ENCODE measurements at regions not wholly inside any gene's neighbourhood (a gene's known extent, or its start where the extent isn't known, plus 50 kb on each side); places are given as distances from the start of the nearest gene placed in this dataset.

GRCh38 chr11:91178366-91178765 is 955.5 kb upstream of the CHORDC1 start:
- no peak for DNase-seq
- in situ Hi-C loops (cut with MboI; ENCODE audit: low pct_unique_long_range_greater_than_20kb, low sequenced_read_pairs), result no loop called here

GRCh38 chr11:91174734-91175133 is 951.9 kb upstream of the CHORDC1 start:
- in situ Hi-C loops (cut with MboI; ENCODE audit: low pct_unique_long_range_greater_than_20kb, low sequenced_read_pairs), result no loop called here
- no peak for DNase-seq

- DNase-seq, result no peak
- in situ Hi-C loops (cut with MboI; ENCODE audit: low pct_unique_long_range_greater_than_20kb, low sequenced_read_pairs), result no loop called here
Observed at GRCh38 chr11:91174193-91174592, 951.3 kb upstream of the CHORDC1 start.

DNA sequence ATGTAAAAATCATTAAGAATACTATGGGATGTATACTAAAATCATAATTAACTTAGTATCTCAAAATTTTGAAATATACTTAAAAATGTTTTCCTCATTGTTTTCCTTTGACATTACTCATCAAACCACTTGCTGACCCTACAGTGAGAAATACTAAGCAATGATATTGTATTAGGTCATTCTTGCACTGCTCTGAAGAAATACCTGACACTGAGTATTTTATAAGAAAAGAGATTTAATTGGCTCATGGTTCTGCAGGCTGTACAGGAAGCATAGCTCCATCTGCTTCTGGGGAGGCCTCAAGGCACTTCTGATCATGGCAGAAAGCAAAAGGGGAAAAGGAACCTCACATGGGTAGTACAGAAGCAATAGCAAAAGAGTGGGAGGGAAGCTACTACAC is 950.9 kb upstream of the CHORDC1 start:
- DNase-seq, result no peak
- in situ Hi-C loops (cut with MboI; ENCODE audit: low pct_unique_long_range_greater_than_20kb, low sequenced_read_pairs), result no loop called here

GRCh38 chr11:91170711-91171110 is 947.9 kb upstream of the CHORDC1 start:
- in situ Hi-C loops (cut with MboI; ENCODE audit: low pct_unique_long_range_greater_than_20kb, low sequenced_read_pairs), result no loop called here
- DNase-seq, result no peak

GRCh38 chr11:91164452-91164822 is 941.6 kb upstream of the CHORDC1 start:
- in situ Hi-C loops (cut with MboI; ENCODE audit: low pct_unique_long_range_greater_than_20kb, low sequenced_read_pairs), result no loop called here
- DNase-seq, result no peak

GRCh38 chr11:91163619-91164451 is 941.0 kb upstream of the CHORDC1 start:
- DNase-seq, result no peak
- in situ Hi-C loops (cut with MboI; ENCODE audit: low pct_unique_long_range_greater_than_20kb, low sequenced_read_pairs), result no loop called here

GRCh38 chr11:91160661-91161060 is 937.8 kb upstream of the CHORDC1 start:
- in situ Hi-C loops (cut with MboI; ENCODE audit: low pct_unique_long_range_greater_than_20kb, low sequenced_read_pairs), result no loop called here

DNA sequence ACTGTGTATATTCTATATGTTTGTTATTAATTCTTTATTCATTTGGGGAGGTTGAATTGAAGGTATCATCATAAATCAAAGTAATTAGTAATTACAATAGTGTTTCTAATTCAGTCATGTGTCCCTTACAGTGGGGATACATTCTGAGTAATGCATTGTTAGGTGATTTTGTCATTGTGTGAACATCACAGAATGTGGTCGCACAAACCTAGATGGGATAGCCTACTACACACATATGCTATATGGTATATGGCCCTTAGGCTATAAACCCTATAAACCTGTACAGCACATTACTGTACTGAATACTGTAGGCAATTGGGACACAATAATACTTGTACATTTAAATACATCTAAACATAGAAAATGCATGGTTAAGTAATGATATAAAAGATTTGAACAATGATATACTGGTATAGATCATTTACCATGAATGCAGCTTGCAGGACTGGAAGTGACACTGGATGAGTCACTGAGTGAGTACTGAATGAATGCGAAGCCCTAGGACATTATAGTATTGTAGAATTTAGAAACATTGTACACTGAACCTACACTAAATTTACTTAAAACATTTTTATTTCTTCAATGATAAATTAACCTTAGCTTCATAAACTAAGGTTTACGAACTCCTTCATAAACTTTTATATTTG is 936.2 kb upstream of the CHORDC1 start:
- in situ Hi-C loops (cut with MboI; ENCODE audit: low pct_unique_long_range_greater_than_20kb, low sequenced_read_pairs), result no loop called here
- DNase-seq, result no peak

More at GRCh38 chr11:91160661-91161060, 937.8 kb upstream of the CHORDC1 start:
- DNase-seq, result no peak

DNA sequence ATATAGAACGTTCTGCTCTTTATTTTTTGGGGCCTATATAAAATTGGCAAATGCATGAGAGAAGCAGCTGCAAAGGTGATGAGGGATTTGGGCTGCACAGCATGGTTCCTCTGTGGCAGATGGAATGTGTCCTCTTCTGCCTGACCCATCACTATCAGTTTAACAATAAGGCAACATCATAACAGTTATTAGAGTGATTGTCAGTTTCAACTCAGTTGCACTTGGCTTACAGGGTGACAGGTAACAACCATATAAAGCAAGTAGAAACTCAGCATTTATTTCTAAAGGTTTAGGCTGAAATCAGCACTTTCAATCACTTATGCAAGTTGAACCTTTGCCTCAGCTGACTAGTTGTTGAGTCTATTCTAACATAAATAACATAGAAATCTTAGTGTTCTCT is 935.4 kb upstream of the CHORDC1 start:
- in situ Hi-C loops (cut with MboI; ENCODE audit: low pct_unique_long_range_greater_than_20kb, low sequenced_read_pairs), result no loop called here
- no peak for DNase-seq

- no peak for DNase-seq
- in situ Hi-C loops (cut with MboI; ENCODE audit: low pct_unique_long_range_greater_than_20kb, low sequenced_read_pairs), result no loop called here
Observed at GRCh38 chr11:91156041-91156440, 933.2 kb upstream of the CHORDC1 start.

DNA sequence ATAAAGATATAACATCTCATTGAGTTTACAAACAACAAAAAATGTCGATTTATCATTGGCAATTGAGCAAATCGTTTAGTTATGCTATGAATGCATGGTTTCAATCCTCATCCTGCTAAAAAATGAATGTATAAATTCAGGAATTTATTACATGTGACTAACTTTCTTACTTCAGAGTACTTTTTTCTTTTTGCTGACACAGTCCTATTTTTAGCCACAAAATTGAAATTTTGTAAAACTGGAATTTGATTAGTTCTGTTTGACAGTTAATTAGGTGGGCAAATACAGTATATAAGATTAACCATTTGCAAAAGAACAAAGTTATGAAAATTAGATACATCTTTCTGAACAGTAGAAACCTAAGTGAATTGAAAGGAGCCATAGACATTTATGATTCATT is 925.0 kb upstream of the CHORDC1 start:
- DNase-seq, result no peak
- in situ Hi-C loops (cut with MboI; ENCODE audit: low pct_unique_long_range_greater_than_20kb, low sequenced_read_pairs), result no loop called here

- in situ Hi-C loops (cut with MboI; ENCODE audit: low pct_unique_long_range_greater_than_20kb, low sequenced_read_pairs), result no loop called here
- DNase-seq, result no peak
Observed at GRCh38 chr11:91141655-91142054, 918.8 kb upstream of the CHORDC1 start.

DNA sequence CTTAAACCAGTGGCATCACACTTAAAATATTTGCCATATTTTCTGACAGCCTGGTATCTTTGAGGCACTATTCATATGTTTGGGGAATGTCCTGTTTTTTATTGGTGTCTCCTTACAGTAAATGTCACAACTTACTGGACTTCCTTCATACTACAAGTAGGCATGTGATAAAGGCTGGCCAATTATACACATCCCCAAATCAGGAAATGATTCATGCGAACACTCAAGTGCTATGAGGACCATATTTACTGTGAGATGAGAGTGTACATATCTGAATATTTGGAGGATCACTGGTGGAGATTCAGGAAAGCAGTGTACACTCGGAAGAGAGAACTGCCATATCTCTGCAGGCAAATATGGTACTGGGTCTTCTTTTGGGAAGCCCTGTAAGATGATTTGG is 913.8 kb upstream of the CHORDC1 start:
- DNase-seq, result no peak
- in situ Hi-C loops (cut with MboI; ENCODE audit: low pct_unique_long_range_greater_than_20kb, low sequenced_read_pairs), result no loop called here

- in situ Hi-C loops (cut with MboI; ENCODE audit: low pct_unique_long_range_greater_than_20kb, low sequenced_read_pairs), result no loop called here
- no peak for DNase-seq
Observed at GRCh38 chr11:91133361-91133760, 910.5 kb upstream of the CHORDC1 start.

GRCh38 chr11:91129596-91129995 is 906.7 kb upstream of the CHORDC1 start:
- DNase-seq, result no peak
- in situ Hi-C loops (cut with MboI; ENCODE audit: low pct_unique_long_range_greater_than_20kb, low sequenced_read_pairs), result no loop called here

DNA sequence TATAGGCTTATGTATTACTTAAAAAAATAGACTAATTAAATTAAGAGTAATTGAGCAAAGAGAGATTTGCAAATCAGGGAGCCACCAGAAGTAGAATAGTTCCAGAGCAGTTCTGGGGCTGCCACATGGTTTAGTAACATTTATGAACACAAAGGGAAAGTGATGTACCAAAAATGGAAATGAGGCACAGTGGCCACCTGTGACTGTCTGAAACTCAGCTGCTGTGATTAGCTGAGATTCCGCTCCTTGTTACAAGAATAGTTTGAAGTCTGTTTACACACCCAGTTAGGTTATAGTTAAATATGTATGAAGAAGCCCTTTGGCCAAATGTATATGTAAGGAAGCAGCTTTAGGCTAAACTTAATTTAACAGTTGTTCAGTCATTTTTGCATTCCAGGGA is 901.5 kb upstream of the CHORDC1 start:
- no peak for DNase-seq
- in situ Hi-C loops (cut with MboI; ENCODE audit: low pct_unique_long_range_greater_than_20kb, low sequenced_read_pairs), result no loop called here

DNA sequence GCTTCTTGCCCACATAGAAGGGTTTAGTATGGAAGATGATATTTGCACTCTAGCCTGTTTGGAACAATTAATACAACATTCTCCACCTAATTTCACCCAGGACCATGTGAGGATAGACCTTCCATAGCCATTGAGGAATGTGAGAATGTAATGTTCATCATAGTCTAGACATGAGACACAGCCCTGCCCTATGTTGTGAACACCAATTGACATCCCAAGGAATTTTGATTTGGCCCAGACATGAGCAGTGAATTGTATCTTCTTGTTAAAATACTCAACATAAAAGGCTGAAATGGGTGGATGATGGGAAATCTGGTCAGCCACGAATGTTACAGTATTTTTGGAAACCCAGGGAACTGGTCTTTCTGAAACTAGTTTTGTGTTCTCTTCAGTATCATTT is 892.3 kb upstream of the CHORDC1 start:
- in situ Hi-C loops (cut with MboI; ENCODE audit: low pct_unique_long_range_greater_than_20kb, low sequenced_read_pairs), result no loop called here
- DNase-seq, result no peak

GRCh38 chr11:91104237-91104636 is 881.4 kb upstream of the CHORDC1 start:
- DNase-seq, result no peak
- in situ Hi-C loops (cut with MboI; ENCODE audit: low pct_unique_long_range_greater_than_20kb, low sequenced_read_pairs), result no loop called here

- DNase-seq, result no peak
- in situ Hi-C loops (cut with MboI; ENCODE audit: low pct_unique_long_range_greater_than_20kb, low sequenced_read_pairs), result no loop called here
Observed at GRCh38 chr11:91100427-91100826, 877.6 kb upstream of the CHORDC1 start.

DNA sequence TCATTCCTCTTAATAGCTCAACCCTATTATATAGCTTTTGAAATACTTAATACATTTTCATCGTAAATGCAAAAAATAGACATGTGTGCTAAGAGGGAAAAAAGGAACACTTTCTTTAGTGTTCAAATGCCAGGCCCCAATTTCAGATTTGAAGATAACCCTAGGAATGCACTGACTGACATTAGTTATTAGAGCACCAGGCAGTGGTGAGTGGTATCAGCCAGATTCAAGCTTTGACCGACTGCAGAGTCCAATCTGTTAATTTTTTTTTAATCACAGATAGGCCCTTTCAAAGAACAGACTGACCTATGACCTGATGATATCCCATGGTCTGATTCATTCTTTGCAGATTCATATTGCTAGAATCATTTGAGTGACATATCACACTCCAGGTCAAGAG is 874.2 kb upstream of the CHORDC1 start:
- DNase-seq, result no peak
- in situ Hi-C loops (cut with MboI; ENCODE audit: low pct_unique_long_range_greater_than_20kb, low sequenced_read_pairs), result no loop called here
